HepG2 (cell line): ENCODE measurements at regions not wholly inside any gene's neighbourhood (a gene's known extent, or its start where the extent isn't known, plus 50 kb on each side); places are given as distances from the start of the nearest gene placed in this dataset.

ENCODE experiments used
- ARID3A ChIP-seq: IDR thresholded peaks from 2 replicates; pipeline ENCODE4 v1.6.1; 2012; ENCODE audit warnings: low read depth, low read length, improper control_type of control experiment
- CREB1 ChIP-seq, 2 experiments: fragments of 450-650 bp in 1 of 2; IDR thresholded peaks; 2 replicates each; pipeline ENCODE4 v1.6.1; 2016 to 2017; ENCODE audit warnings: control low read depth in 1 of 2, mild to moderate bottlenecking in 1 of 2, missing compliant biosample characterization in 1 of 2, missing genetic modification characterization in 1 of 2
- DPF2 ChIP-seq: sonication (generic); formaldehyde crosslinking; IDR thresholded peaks from 2 replicates; pipeline ENCODE4 v1.4.0; 2020; ENCODE audit warnings: mild to moderate bottlenecking, low read depth, missing genetic modification reagents, borderline replicate concordance
- ELF1 ChIP-seq: sonication (generic); formaldehyde crosslinking; IDR thresholded peaks from 2 replicates; pipeline ENCODE4 v1.4.0; 2020; ENCODE audit warnings: missing genetic modification reagents
- FOXA1 ChIP-seq, 2 experiments: fragments of 450-650 bp in 1 of 2; sonication (generic) in 1 of 2; formaldehyde crosslinking in 1 of 2; IDR thresholded peaks; 2 replicates each; pipeline versions ENCODE4 v1.4.0 to v1.6.1; 2016 to 2020; ENCODE audit warnings: missing genetic modification reagents in 1 of 2
- FOXA3 ChIP-seq: IDR thresholded peaks from 2 replicates; pipeline ENCODE4 v1.6.1; 2016; ENCODE audit warnings: missing genetic modification reagents, missing compliant biosample characterization
- HNF4G ChIP-seq, 2 experiments: sonication (generic) in 1 of 2; formaldehyde crosslinking in 1 of 2; IDR thresholded peaks; 2 replicates each; pipeline versions ENCODE4 v1.4.0 to v1.6.1; 2011 to 2020; ENCODE audit warnings: borderline replicate concordance in 2 of 2, low read depth in 2 of 2, mild to moderate bottlenecking in 2 of 2, low read length in 1 of 2, missing genetic modification reagents in 1 of 2, moderate library complexity in 1 of 2
- HOXA3 ChIP-seq: sonication (generic); formaldehyde crosslinking; IDR thresholded peaks from 2 replicates; pipeline ENCODE4 v1.5.0; 2020; ENCODE audit warnings: missing genetic modification reagents
- ISX ChIP-seq: sonication (generic); formaldehyde crosslinking; conservative IDR thresholded peaks from 2 replicates; pipeline ENCODE4 v1.5.0; 2020; ENCODE audit warnings: missing genetic modification reagents
- KMT2B ChIP-seq: IDR thresholded peaks from 2 replicates; pipeline ENCODE4 v1.6.1; 2016; ENCODE audit warnings: missing genetic modification reagents, missing compliant biosample characterization
- RAD21 ChIP-seq: fragments of 450-650 bp; formaldehyde crosslinking; IDR thresholded peaks from 2 replicates; pipeline ENCODE4 v1.5.0; 2020; ENCODE audit warnings: mild to moderate bottlenecking
- RAD51 ChIP-seq: fragments of 450-650 bp; IDR thresholded peaks from 2 replicates; pipeline ENCODE4 v1.6.1; 2016; ENCODE audit warnings: borderline replicate concordance
- ZNF343 ChIP-seq: sonication (generic); formaldehyde crosslinking; IDR thresholded peaks from 2 replicates; pipeline ENCODE4 v1.4.0; 2020; ENCODE audit warnings: mild to moderate bottlenecking, missing genetic modification reagents
- ZNF414 ChIP-seq: sonication (generic); formaldehyde crosslinking; IDR thresholded peaks from 2 replicates; pipeline ENCODE4 v1.5.0; 2020; ENCODE audit warnings: missing genetic modification reagents
- ZNF496 ChIP-seq: sonication (generic); formaldehyde crosslinking; IDR thresholded peaks from 2 replicates; pipeline ENCODE4 v1.8.1; 2023; ENCODE audit warnings: mild to moderate bottlenecking, moderate library complexity, missing genetic modification reagents; ENCODE audit not compliant: insufficient replicate concordance
- ZNF558 ChIP-seq: sonication (generic); formaldehyde crosslinking; IDR thresholded peaks from 2 replicates; pipeline ENCODE4 v1.9.0; 2022; ENCODE audit warnings: mild to moderate bottlenecking, missing genetic modification reagents, borderline replicate concordance
- ZNF614 ChIP-seq: IDR thresholded peaks from 2 replicates; pipeline ENCODE4 v1.6.1; 2018; ENCODE audit warnings: missing biosample characterization, missing genetic modification reagents, inconsistent platforms, borderline replicate concordance
- ZNF777 ChIP-seq: sonication (generic); formaldehyde crosslinking; IDR thresholded peaks from 2 replicates; pipeline ENCODE4 v1.4.0; 2020; ENCODE audit warnings: missing genetic modification reagents
- TF ChIP-seq, protein P1 (sequence below): sonication (generic); formaldehyde crosslinking; IDR thresholded peaks from 2 replicates; pipeline ENCODE4 v1.5.0; 2020; ENCODE audit warnings: mild to moderate bottlenecking, missing genetic modification reagents
- TF ChIP-seq, protein P2 (sequence below): IDR thresholded peaks from 2 replicates; pipeline ENCODE4 v1.6.1; 2016; ENCODE audit warnings: mild to moderate bottlenecking, missing biosample characterization, missing genetic modification reagents
- TF ChIP-seq, protein P3 (sequence below): sonication (generic); formaldehyde crosslinking; IDR thresholded peaks from 2 replicates; pipeline ENCODE4 v1.4.0; 2020; ENCODE audit warnings: missing genetic modification reagents

DNA sequence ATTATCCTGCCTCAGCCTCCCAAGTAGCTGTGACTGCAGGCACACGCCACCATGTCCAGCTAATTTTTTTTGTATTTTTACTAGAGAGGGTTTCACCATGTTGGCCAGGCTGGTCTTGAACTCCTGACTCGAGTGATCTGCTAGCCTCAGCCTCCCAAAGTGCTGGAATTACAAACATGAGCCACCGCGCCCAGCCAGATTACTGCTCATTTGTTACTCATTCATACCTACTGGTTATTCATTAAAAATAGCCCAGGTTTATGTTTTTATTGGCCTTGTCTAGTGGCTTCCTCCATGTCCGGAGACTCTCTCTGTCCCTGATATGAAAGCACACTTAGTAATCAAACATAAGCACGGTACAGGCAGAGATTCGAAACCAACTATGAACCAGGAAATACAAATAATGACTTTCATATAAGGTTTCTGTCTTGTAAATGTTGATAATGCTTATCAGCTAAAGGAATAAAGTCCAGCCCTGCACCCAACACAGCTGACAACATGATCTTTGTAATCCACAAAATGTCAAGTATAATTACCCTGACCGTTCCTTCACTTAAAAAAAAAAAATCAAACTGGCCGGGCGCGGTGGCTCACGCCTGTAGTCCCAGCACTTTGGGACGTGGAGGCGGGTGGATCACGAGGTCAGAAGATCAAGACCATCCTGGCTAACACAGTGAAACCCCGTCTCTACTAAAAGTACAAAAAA is 50.4 kb upstream of the CXADR start (continued):
- TF ChIP-seq, protein P1, sequence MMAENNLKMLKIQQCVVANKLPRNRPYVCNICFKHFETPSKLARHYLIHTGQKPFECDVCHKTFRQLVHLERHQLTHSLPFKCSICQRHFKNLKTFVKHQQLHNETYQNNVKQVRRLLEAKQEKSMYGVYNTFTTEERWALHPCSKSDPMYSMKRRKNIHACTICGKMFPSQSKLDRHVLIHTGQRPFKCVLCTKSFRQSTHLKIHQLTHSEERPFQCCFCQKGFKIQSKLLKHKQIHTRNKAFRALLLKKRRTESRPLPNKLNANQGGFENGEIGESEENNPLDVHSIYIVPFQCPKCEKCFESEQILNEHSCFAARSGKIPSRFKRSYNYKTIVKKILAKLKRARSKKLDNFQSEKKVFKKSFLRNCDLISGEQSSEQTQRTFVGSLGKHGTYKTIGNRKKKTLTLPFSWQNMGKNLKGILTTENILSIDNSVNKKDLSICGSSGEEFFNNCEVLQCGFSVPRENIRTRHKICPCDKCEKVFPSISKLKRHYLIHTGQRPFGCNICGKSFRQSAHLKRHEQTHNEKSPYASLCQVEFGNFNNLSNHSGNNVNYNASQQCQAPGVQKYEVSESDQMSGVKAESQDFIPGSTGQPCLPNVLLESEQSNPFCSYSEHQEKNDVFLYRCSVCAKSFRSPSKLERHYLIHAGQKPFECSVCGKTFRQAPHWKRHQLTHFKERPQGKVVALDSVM (CRISPR knock-in tag) = peak; percentile 58
- no peak for TF ChIP-seq ISX
- TF ChIP-seq, protein P2, sequence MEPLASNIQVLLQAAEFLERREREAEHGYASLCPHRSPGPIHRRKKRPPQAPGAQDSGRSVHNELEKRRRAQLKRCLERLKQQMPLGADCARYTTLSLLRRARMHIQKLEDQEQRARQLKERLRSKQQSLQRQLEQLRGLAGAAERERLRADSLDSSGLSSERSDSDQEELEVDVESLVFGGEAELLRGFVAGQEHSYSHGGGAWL (CRISPR knock-in tag) = no peak
- peak; percentile 89 for TF ChIP-seq HNF4G (IDR thresholded peaks at IDR 0.05; ENCODE audit: borderline replicate concordance, low read depth, low read length)
- 0 out of 2 replicates have a peak, but pooled peaks have one; percentile 33 for TF ChIP-seq HNF4G (CRISPR knock-in tag; IDR thresholded peaks at IDR 0.05; ENCODE audit: borderline replicate concordance, low read depth)
- TF ChIP-seq KMT2B = no peak
- TF ChIP-seq ZNF558 (CRISPR knock-in tag) = no peak
- TF ChIP-seq ZNF414 (CRISPR knock-in tag) = 0 out of 2 replicates have a peak, but pooled peaks have one; percentile 55
- peak; percentile 81 for TF ChIP-seq FOXA3 (CRISPR knock-in tag)
- peak; percentile 51; the same call in 1 of the 2 replicates for TF ChIP-seq HOXA3 (CRISPR knock-in tag)
- TF ChIP-seq CREB1 (IDR thresholded peaks at IDR 0.05) = no peak
- TF ChIP-seq CREB1 (CRISPR knock-in tag; IDR thresholded peaks at IDR 0.05) = peak; percentile 19; the same call in 1 of the 2 replicates
- TF ChIP-seq RAD21 (CRISPR knock-in tag) = peak; percentile 13; the same call in 1 of the 2 replicates
- TF ChIP-seq ARID3A = peak; percentile 99
- TF ChIP-seq ELF1 (CRISPR knock-in tag) = peak; percentile 29; the same call in 1 of the 2 replicates
- peak; percentile 37; the same call in 1 of the 2 replicates for TF ChIP-seq ZNF614
- TF ChIP-seq ZNF496 (CRISPR knock-in tag) = no peak
- TF ChIP-seq FOXA1 (IDR thresholded peaks at IDR 0.05) = no peak
- peak; percentile 76 for TF ChIP-seq FOXA1 (CRISPR knock-in tag; IDR thresholded peaks at IDR 0.05)
- TF ChIP-seq RAD51 = no peak
- TF ChIP-seq, protein P3, sequence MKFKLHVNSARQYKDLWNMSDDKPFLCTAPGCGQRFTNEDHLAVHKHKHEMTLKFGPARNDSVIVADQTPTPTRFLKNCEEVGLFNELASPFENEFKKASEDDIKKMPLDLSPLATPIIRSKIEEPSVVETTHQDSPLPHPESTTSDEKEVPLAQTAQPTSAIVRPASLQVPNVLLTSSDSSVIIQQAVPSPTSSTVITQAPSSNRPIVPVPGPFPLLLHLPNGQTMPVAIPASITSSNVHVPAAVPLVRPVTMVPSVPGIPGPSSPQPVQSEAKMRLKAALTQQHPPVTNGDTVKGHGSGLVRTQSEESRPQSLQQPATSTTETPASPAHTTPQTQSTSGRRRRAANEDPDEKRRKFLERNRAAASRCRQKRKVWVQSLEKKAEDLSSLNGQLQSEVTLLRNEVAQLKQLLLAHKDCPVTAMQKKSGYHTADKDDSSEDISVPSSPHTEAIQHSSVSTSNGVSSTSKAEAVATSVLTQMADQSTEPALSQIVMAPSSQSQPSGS (CRISPR knock-in tag) = peak; percentile 70; the same call in 1 of the 2 replicates
- no peak for TF ChIP-seq ZNF777 (CRISPR knock-in tag)
- TF ChIP-seq ZNF343 = no peak
- TF ChIP-seq DPF2 (CRISPR knock-in tag) = peak; percentile 83
